ENCODE measurements at regions not wholly inside any gene's neighbourhood (a gene's known extent, or its start where the extent isn't known, plus 50 kb on each side); places are given as distances from the start of the nearest gene placed in this dataset.
A peak's percentile ranks its signal among the peaks of the same experiment; 100 is the strongest.

- Histone ChIP-seq H3K18ac (ENCODE audit: low read length) (no peak overlapping the region), H3K27ac (ENCODE audit: low read depth, low read length) (no peak overlapping the region), H3K4ac (ENCODE audit: low read depth, low read length) (no peak overlapping the region), H3K23ac (ENCODE audit: low read length) (no peak overlapping the region), H3K4me2 (ENCODE audit: low read length) (no peak overlapping the region), H3K36me3 (ENCODE audit: control insufficient read depth, insufficient read depth, low read length) (no peaks in the 10 kb centered on the region), H3K4me3 (ENCODE audit: low read length) (no peak overlapping the region), H2AK5ac (ENCODE audit: low read length) (no peak overlapping the region), H3K9ac (ENCODE audit: low read length) (no peak overlapping the region), H3K27me3 (ENCODE audit: insufficient read depth, low read length, poor library complexity) (no peaks in the 10 kb centered on the region), H3K79me2 (ENCODE audit: control insufficient read depth, insufficient read depth, low read length) (no peaks in the 10 kb centered on the region), H2BK120ac (ENCODE audit: low read depth, low read length) (no peak overlapping the region), H3K79me1 (ENCODE audit: low read length) (no peaks in the 10 kb centered on the region), H3K56ac (ENCODE audit: low read length) (no peak overlapping the region), H4K8ac (ENCODE audit: low read depth, low read length) (no peak overlapping the region), H2BK15ac (replicated peaks; ENCODE audit: low read depth) (no peak overlapping the region), H4K5ac (ENCODE audit: low read length) (no peak overlapping the region), H3K4me1 (ENCODE audit: control insufficient read depth, low read depth, low read length) (no peaks in the 10 kb centered on the region), H2BK5ac (ENCODE audit: low read length) (no peak overlapping the region)
- no peak for DNase-seq
- no CpG with 5 or more reads among the region's 1 CpG for WGBS (ENCODE audit: extremely low coverage, insufficient coverage, low lambda C conversion rate)
Observed at GRCh38 chr14:80146941-80147340, 64.4 kb downstream of the DIO2 start.

GRCh38 chr14:80136358-80136757 lies 74.9 kb downstream of the DIO2 start:
- Histone ChIP-seq H3K27me3 (ENCODE audit: insufficient read depth, low read length, poor library complexity) (no peaks in the 10 kb centered on the region), H2AK5ac (ENCODE audit: low read length) (no peak overlapping the region), H4K5ac (ENCODE audit: low read length) (no peak overlapping the region), H4K8ac (ENCODE audit: low read depth, low read length) (no peak overlapping the region), H3K79me2 (ENCODE audit: control insufficient read depth, insufficient read depth, low read length) (no peaks in the 10 kb centered on the region), H3K9ac (ENCODE audit: low read length) (no peak overlapping the region), H3K4me1 (ENCODE audit: control insufficient read depth, low read depth, low read length) (no peaks in the 10 kb centered on the region), H2BK5ac (ENCODE audit: low read length) (no peak overlapping the region), H3K4me3 (ENCODE audit: low read length) (no peak overlapping the region), H3K56ac (ENCODE audit: low read length) (no peak overlapping the region), H3K23ac (ENCODE audit: low read length) (no peak overlapping the region), H3K36me3 (ENCODE audit: control insufficient read depth, insufficient read depth, low read length) (no peaks in the 10 kb centered on the region), H3K18ac (ENCODE audit: low read length) (no peak overlapping the region), H3K4me2 (ENCODE audit: low read length) (no peak overlapping the region), H3K4ac (ENCODE audit: low read depth, low read length) (no peak overlapping the region), H3K27ac (ENCODE audit: low read depth, low read length) (no peak overlapping the region), H2BK15ac (replicated peaks; ENCODE audit: low read depth) (no peak overlapping the region), H3K79me1 (ENCODE audit: low read length) (no peaks in the 10 kb centered on the region), H2BK120ac (ENCODE audit: low read depth, low read length) (no peak overlapping the region)
- no CpG with 5 or more reads among the region's 4 CpGs for WGBS (ENCODE audit: extremely low coverage, insufficient coverage, low lambda C conversion rate)
- peak; percentile 59 for DNase-seq

GRCh38 chr14:80135305-80136088 lies 75.8 kb downstream of the DIO2 start:
- H2AK5ac ChIP-seq (ENCODE audit: low read length): no peak overlapping the region
- no peak overlapping the region for H3K4me2 ChIP-seq (ENCODE audit: low read length)
- H3K9ac ChIP-seq (ENCODE audit: low read length): no peak overlapping the region
- no peak for DNase-seq
- H4K8ac ChIP-seq (ENCODE audit: low read depth, low read length): no peak overlapping the region
- no peak overlapping the region for H2BK15ac ChIP-seq (replicated peaks; ENCODE audit: low read depth)
- no peaks in the 10 kb centered on the region for H3K27me3 ChIP-seq (ENCODE audit: insufficient read depth, low read length, poor library complexity)
- H3K23ac ChIP-seq (ENCODE audit: low read length): no peak overlapping the region
- H3K18ac ChIP-seq (ENCODE audit: low read length): no peak overlapping the region
- no peak overlapping the region for H2BK5ac ChIP-seq (ENCODE audit: low read length)
- H3K79me1 ChIP-seq (ENCODE audit: low read length): no peaks in the 10 kb centered on the region
- no peak overlapping the region for H3K27ac ChIP-seq (ENCODE audit: low read depth, low read length)
- H3K56ac ChIP-seq (ENCODE audit: low read length): no peak overlapping the region
- H3K4me3 ChIP-seq (ENCODE audit: low read length): no peak overlapping the region
- no peaks in the 10 kb centered on the region for H3K36me3 ChIP-seq (ENCODE audit: control insufficient read depth, insufficient read depth, low read length)
- H3K79me2 ChIP-seq (ENCODE audit: control insufficient read depth, insufficient read depth, low read length): no peaks in the 10 kb centered on the region
- H3K4ac ChIP-seq (ENCODE audit: low read depth, low read length): no peak overlapping the region
- H2BK120ac ChIP-seq (ENCODE audit: low read depth, low read length): no peak overlapping the region
- H3K4me1 ChIP-seq (ENCODE audit: control insufficient read depth, low read depth, low read length): no peaks in the 10 kb centered on the region
- H4K5ac ChIP-seq (ENCODE audit: low read length): no peak overlapping the region
- WGBS (ENCODE audit: extremely low coverage, insufficient coverage, low lambda C conversion rate): no CpG with 5 or more reads among the region's 3 CpGs

- no peak overlapping the region for H4K5ac ChIP-seq (ENCODE audit: low read length)
- H2BK5ac ChIP-seq (ENCODE audit: low read length): no peak overlapping the region
- no peaks in the 10 kb centered on the region for H3K27me3 ChIP-seq (ENCODE audit: insufficient read depth, low read length, poor library complexity)
- no peaks in the 10 kb centered on the region for H3K79me1 ChIP-seq (ENCODE audit: low read length)
- H4K8ac ChIP-seq (ENCODE audit: low read depth, low read length): no peak overlapping the region
- H3K79me2 ChIP-seq (ENCODE audit: control insufficient read depth, insufficient read depth, low read length): no peaks in the 10 kb centered on the region
- H3K23ac ChIP-seq (ENCODE audit: low read length): no peak overlapping the region
- H3K18ac ChIP-seq (ENCODE audit: low read length): no peak overlapping the region
- H2AK5ac ChIP-seq (ENCODE audit: low read length): no peak overlapping the region
- no peak overlapping the region for H3K4ac ChIP-seq (ENCODE audit: low read depth, low read length)
- no peak overlapping the region for H2BK15ac ChIP-seq (replicated peaks; ENCODE audit: low read depth)
- H3K36me3 ChIP-seq (ENCODE audit: control insufficient read depth, insufficient read depth, low read length): no peaks in the 10 kb centered on the region
- no peak overlapping the region for H3K56ac ChIP-seq (ENCODE audit: low read length)
- WGBS (ENCODE audit: extremely low coverage, insufficient coverage, low lambda C conversion rate): no CpG with 5 or more reads among the region's 1 CpG
- H3K4me1 ChIP-seq (ENCODE audit: control insufficient read depth, low read depth, low read length): no peaks in the 10 kb centered on the region
- no peak overlapping the region for H3K4me2 ChIP-seq (ENCODE audit: low read length)
- DNase-seq: no peak
- no peak overlapping the region for H2BK120ac ChIP-seq (ENCODE audit: low read depth, low read length)
- H3K4me3 ChIP-seq (ENCODE audit: low read length): no peak overlapping the region
- H3K9ac ChIP-seq (ENCODE audit: low read length): no peak overlapping the region
- no peak overlapping the region for H3K27ac ChIP-seq (ENCODE audit: low read depth, low read length)
Observed at GRCh38 chr14:80134321-80134720, 77.0 kb downstream of the DIO2 start.

- H2BK120ac ChIP-seq (ENCODE audit: low read depth, low read length): no peak overlapping the region
- H2BK5ac ChIP-seq (ENCODE audit: low read length): no peak overlapping the region
- H3K18ac ChIP-seq (ENCODE audit: low read length): no peak overlapping the region
- H3K36me3 ChIP-seq (ENCODE audit: control insufficient read depth, insufficient read depth, low read length): no peaks in the 10 kb centered on the region
- H3K79me2 ChIP-seq (ENCODE audit: control insufficient read depth, insufficient read depth, low read length): no peaks in the 10 kb centered on the region
- no peak overlapping the region for H2BK15ac ChIP-seq (replicated peaks; ENCODE audit: low read depth)
- no peak overlapping the region for H3K23ac ChIP-seq (ENCODE audit: low read length)
- H4K8ac ChIP-seq (ENCODE audit: low read depth, low read length): no peak overlapping the region
- no peak overlapping the region for H3K4me3 ChIP-seq (ENCODE audit: low read length)
- H3K4me2 ChIP-seq (ENCODE audit: low read length): no peak overlapping the region
- WGBS (ENCODE audit: extremely low coverage, insufficient coverage, low lambda C conversion rate): no CpG with 5 or more reads among the region's 3 CpGs
- H3K4ac ChIP-seq (ENCODE audit: low read depth, low read length): no peak overlapping the region
- no peak overlapping the region for H4K5ac ChIP-seq (ENCODE audit: low read length)
- H3K27ac ChIP-seq (ENCODE audit: low read depth, low read length): no peak overlapping the region
- no peaks in the 10 kb centered on the region for H3K27me3 ChIP-seq (ENCODE audit: insufficient read depth, low read length, poor library complexity)
- no peaks in the 10 kb centered on the region for H3K79me1 ChIP-seq (ENCODE audit: low read length)
- no peak for DNase-seq
- H3K56ac ChIP-seq (ENCODE audit: low read length): no peak overlapping the region
- H2AK5ac ChIP-seq (ENCODE audit: low read length): no peak overlapping the region
- no peak overlapping the region for H3K9ac ChIP-seq (ENCODE audit: low read length)
- H3K4me1 ChIP-seq (ENCODE audit: control insufficient read depth, low read depth, low read length): no peaks in the 10 kb centered on the region
Observed at GRCh38 chr14:80133457-80133856, 77.8 kb downstream of the DIO2 start.

GRCh38 chr14:80127466-80127865 lies 83.8 kb downstream of the DIO2 start:
- no peak overlapping the region for H3K23ac ChIP-seq (ENCODE audit: low read length)
- no peak overlapping the region for H2BK5ac ChIP-seq (ENCODE audit: low read length)
- no peak for DNase-seq
- no peak overlapping the region for H3K9ac ChIP-seq (ENCODE audit: low read length)
- no peaks in the 10 kb centered on the region for H3K4me1 ChIP-seq (ENCODE audit: control insufficient read depth, low read depth, low read length)
- H2BK120ac ChIP-seq (ENCODE audit: low read depth, low read length): no peak overlapping the region
- no peak overlapping the region for H3K27ac ChIP-seq (ENCODE audit: low read depth, low read length)
- H3K4me3 ChIP-seq (ENCODE audit: low read length): no peak overlapping the region
- H4K5ac ChIP-seq (ENCODE audit: low read length): no peak overlapping the region
- H3K4ac ChIP-seq (ENCODE audit: low read depth, low read length): no peak overlapping the region
- no peaks in the 10 kb centered on the region for H3K79me2 ChIP-seq (ENCODE audit: control insufficient read depth, insufficient read depth, low read length)
- no peak overlapping the region for H3K18ac ChIP-seq (ENCODE audit: low read length)
- no peak overlapping the region for H4K8ac ChIP-seq (ENCODE audit: low read depth, low read length)
- H3K4me2 ChIP-seq (ENCODE audit: low read length): no peak overlapping the region
- no peak overlapping the region for H2BK15ac ChIP-seq (replicated peaks; ENCODE audit: low read depth)
- no peaks in the 10 kb centered on the region for H3K79me1 ChIP-seq (ENCODE audit: low read length)
- no peak overlapping the region for H3K56ac ChIP-seq (ENCODE audit: low read length)
- no peaks in the 10 kb centered on the region for H3K27me3 ChIP-seq (ENCODE audit: insufficient read depth, low read length, poor library complexity)
- H3K36me3 ChIP-seq (ENCODE audit: control insufficient read depth, insufficient read depth, low read length): no peaks in the 10 kb centered on the region
- no peak overlapping the region for H2AK5ac ChIP-seq (ENCODE audit: low read length)
